GM19395 (cell line): ENCODE measurements at regions not wholly inside any gene's neighbourhood (a gene's known extent, or its start where the extent isn't known, plus 50 kb on each side); places are given as distances from the start of the nearest gene placed in this dataset.

Source experiments
- ATAC-seq: cut with Tn5 transposase; IDR thresholded peaks from one replicate; pipeline ENCODE4 v1.9.1; 2021; ENCODE audit warnings: mild to moderate bottlenecking, moderate library complexity; ENCODE audit not compliant: unreplicated experiment

- no peak for ATAC-seq
Measured at GRCh38 chr21:39105836-39106235, 77.4 kb downstream of the PSMG1 start.

GRCh38 chr21:39105341-39105765 is 77.9 kb downstream of the PSMG1 start:
- no peak for ATAC-seq

GRCh38 chr21:39104911-39105310 is 78.3 kb downstream of the PSMG1 start:
- ATAC-seq, result no peak

GRCh38 chr21:39103689-39104088 is 79.6 kb downstream of the PSMG1 start:
- ATAC-seq, result no peak

GRCh38 chr21:39099859-39100258 is 83.4 kb downstream of the PSMG1 start:
- no peak for ATAC-seq

GRCh38 chr21:39098696-39099200 is 84.5 kb downstream of the PSMG1 start:
- ATAC-seq, result no peak

- ATAC-seq, result no peak
Measured at GRCh38 chr21:39097981-39098380, 85.3 kb downstream of the PSMG1 start.

GRCh38 chr21:39097335-39097861 is 85.9 kb downstream of the PSMG1 start:
- ATAC-seq, result no peak

GRCh38 chr21:39096754-39097153 is 86.5 kb downstream of the PSMG1 start:
- no peak for ATAC-seq

GRCh38 chr21:39095681-39096080 is 87.6 kb downstream of the PSMG1 start:
- no peak for ATAC-seq

- ATAC-seq, result no peak
Measured at GRCh38 chr21:39094847-39095579, 88.2 kb downstream of the PSMG1 start.

- no peak for ATAC-seq
Measured at GRCh38 chr21:39094087-39094780, 89.0 kb downstream of the PSMG1 start.

- ATAC-seq, result no peak
Measured at GRCh38 chr21:39093526-39093925, 89.7 kb downstream of the PSMG1 start.

- ATAC-seq, result no peak
Measured at GRCh38 chr21:39088831-39089380, 94.3 kb downstream of the PSMG1 start.

GRCh38 chr21:39088031-39088370 is 95.2 kb downstream of the PSMG1 start:
- ATAC-seq, result no peak

- no peak for ATAC-seq
Measured at GRCh38 chr21:39087238-39088030, 95.8 kb downstream of the PSMG1 start.

GRCh38 chr21:39086547-39086946 is 96.7 kb downstream of the PSMG1 start:
- ATAC-seq, result no peak

GRCh38 chr21:39085843-39086405 is 97.3 kb downstream of the PSMG1 start:
- no peak for ATAC-seq

- no peak for ATAC-seq
Measured at GRCh38 chr21:39084979-39085729, 98.1 kb downstream of the PSMG1 start.

GRCh38 chr21:39084073-39084472 is 99.2 kb downstream of the PSMG1 start:
- ATAC-seq, result no peak
